Smooth muscle cell (in vitro differentiated cells): ENCODE measurements at regions not wholly inside any gene's neighbourhood (a gene's known extent, or its start where the extent isn't known, plus 50 kb on each side); places are given as distances from the start of the nearest gene placed in this dataset.
"Not testable (repeated sequence)": the region's sequence is repeated elsewhere in the genome, so short reads cannot be mapped to it uniquely, and the experiment has no call there.

Experiments
- DNase-seq: peaks from one replicate; lab custom pipeline; 2025; ENCODE audit not compliant: unreplicated experiment; lab: John Stamatoyannopoulos, UW
- H2AFZ ChIP-seq: fragments of 200-600 bp; sonication (generic); 2 replicates; pipeline ENCODE4 v1.6.0; 2016; ENCODE audit warnings: antibody characterized with exemption, low read depth, mild to moderate bottlenecking
- H3F3A ChIP-seq: fragments of 200-600 bp; sonication (generic); 2 replicates; pipeline ENCODE4 v1.6.0; 2017; ENCODE audit warnings: antibody characterized with exemption, low read depth
- H3K27ac ChIP-seq: fragments of 200-600 bp; sonication (generic); 2 replicates; pipeline ENCODE4 v1.5.1; 2016; ENCODE audit warnings: low read depth, mild to moderate bottlenecking
- H3K27me3 ChIP-seq: fragments of 200-600 bp; sonication (generic); 2 replicates; pipeline ENCODE4 v1.6.1; 2016; ENCODE audit warnings: low read depth, mild to moderate bottlenecking
- H3K36me3 ChIP-seq: fragments of 200-600 bp; sonication (generic); 2 replicates; pipeline ENCODE4 v1.5.1; 2016; ENCODE audit warnings: low read depth
- H3K4me1 ChIP-seq: fragments of 200-600 bp; sonication (generic); 2 replicates; pipeline ENCODE4 v1.5.1; 2016; ENCODE audit warnings: low read depth
- H3K4me2 ChIP-seq: fragments of 200-600 bp; sonication (generic); 2 replicates; pipeline ENCODE4 v1.6.0; 2016; ENCODE audit warnings: mild to moderate bottlenecking
- H3K4me3 ChIP-seq: fragments of 200-600 bp; sonication (generic); 2 replicates; pipeline ENCODE4 v1.5.1; 2016; ENCODE audit warnings: mild to moderate bottlenecking
- H3K79me2 ChIP-seq: fragments of 200-600 bp; sonication (generic); 2 replicates; pipeline ENCODE4 v1.6.0; 2016; ENCODE audit warnings: low read depth, mild to moderate bottlenecking
- H3K9ac ChIP-seq: fragments of 200-600 bp; sonication (generic); 2 replicates; pipeline ENCODE4 v1.6.0; 2016; ENCODE audit warnings: low read depth
- H3K9me3 ChIP-seq: fragments of 200-600 bp; sonication (generic); replicated peaks from 2 replicates; pipeline ENCODE4 v1.5.1; 2016; ENCODE audit warnings: low read depth
- H4K20me1 ChIP-seq: fragments of 200-600 bp; sonication (generic); 2 replicates; pipeline ENCODE4 v1.6.0; 2016; ENCODE audit warnings: low read depth
- WGBS: methylation state at CpG from one replicate; pipeline ENCODE4 v1.1.7; 2016; ENCODE audit warnings: low lambda C conversion rate; 5-methylcytosine and 5-hydroxymethylcytosine counted together
- TF ChIP-seq, protein P1 (sequence below): fragments of 200-600 bp; sonication (generic); IDR thresholded peaks from 2 replicates; pipeline ENCODE4 v1.5.1; 2017; ENCODE audit warnings: borderline replicate concordance, mild to moderate bottlenecking, antibody characterized with exemption; ENCODE audit not compliant: insufficient read depth, poor library complexity, severe bottlenecking

DNA sequence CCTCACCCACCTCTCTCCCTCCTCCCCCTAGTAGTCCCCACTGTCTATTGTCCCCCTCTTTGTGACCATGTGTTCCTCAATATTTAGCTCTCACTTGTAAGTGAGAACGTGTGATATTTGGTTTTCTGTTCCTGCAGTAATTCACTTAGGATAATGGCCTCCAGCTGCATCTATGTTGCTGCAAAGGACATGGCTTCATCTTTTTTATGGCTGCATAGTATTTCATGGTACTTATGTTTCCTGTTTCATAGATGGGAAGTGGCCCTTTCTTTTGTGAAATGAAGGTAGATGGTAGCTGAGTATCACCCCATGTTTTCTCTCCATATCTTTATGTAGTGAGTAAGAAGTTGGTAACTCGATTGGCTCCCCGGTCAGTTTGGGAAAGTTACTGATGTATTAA lies 66.6 kb upstream of the CREB3L1 start:
- H3K4me1 ChIP-seq: no peaks in the 10 kb centered on the region
- no peaks in the 10 kb centered on the region for H3K27me3 ChIP-seq
- H3K79me2 ChIP-seq: no peaks in the 10 kb centered on the region
- TF ChIP-seq, protein P1, sequence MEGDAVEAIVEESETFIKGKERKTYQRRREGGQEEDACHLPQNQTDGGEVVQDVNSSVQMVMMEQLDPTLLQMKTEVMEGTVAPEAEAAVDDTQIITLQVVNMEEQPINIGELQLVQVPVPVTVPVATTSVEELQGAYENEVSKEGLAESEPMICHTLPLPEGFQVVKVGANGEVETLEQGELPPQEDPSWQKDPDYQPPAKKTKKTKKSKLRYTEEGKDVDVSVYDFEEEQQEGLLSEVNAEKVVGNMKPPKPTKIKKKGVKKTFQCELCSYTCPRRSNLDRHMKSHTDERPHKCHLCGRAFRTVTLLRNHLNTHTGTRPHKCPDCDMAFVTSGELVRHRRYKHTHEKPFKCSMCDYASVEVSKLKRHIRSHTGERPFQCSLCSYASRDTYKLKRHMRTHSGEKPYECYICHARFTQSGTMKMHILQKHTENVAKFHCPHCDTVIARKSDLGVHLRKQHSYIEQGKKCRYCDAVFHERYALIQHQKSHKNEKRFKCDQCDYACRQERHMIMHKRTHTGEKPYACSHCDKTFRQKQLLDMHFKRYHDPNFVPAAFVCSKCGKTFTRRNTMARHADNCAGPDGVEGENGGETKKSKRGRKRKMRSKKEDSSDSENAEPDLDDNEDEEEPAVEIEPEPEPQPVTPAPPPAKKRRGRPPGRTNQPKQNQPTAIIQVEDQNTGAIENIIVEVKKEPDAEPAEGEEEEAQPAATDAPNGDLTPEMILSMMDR: no peak
- H3K4me2 ChIP-seq: no peak overlapping the region
- no peak overlapping the region for H2AFZ ChIP-seq
- H3F3A ChIP-seq: no peaks in the 10 kb centered on the region
- no peak for DNase-seq
- H3K4me3 ChIP-seq: no peak overlapping the region
- H4K20me1 ChIP-seq: no peaks in the 10 kb centered on the region
- 94% methylated on average over 3 of the region's 3 CpGs for WGBS
- H3K36me3 ChIP-seq: no peaks in the 10 kb centered on the region
- H3K9me3 ChIP-seq: no peaks in the 10 kb centered on the region
- no peak overlapping the region for H3K9ac ChIP-seq
- no peak overlapping the region for H3K27ac ChIP-seq

DNA sequence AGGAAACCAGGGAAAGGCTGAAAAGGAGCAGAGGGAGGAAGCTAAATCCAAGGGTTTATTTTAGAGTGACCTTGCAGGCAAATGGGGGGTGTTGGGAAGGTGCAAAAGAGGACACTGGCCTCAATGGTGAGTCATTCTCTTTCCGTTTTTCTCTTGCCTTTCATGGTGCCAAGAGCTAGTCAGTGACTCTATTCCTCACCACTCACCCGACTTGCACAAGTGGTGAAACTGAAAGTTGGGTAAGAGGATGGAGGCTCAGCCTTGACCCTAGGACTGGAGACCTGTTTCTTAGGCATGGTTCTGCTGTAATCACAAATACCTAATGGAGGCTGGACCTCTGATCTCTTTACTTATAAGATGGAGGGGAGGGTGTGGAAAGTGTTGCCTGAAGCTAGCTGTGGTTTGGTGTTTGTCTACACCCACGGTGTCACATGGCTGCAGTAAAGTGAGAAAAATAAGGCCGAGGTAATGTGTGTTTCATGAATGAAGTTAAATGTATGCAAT lies 67.3 kb upstream of the CREB3L1 start:
- DNase-seq: no peak
- no peak overlapping the region for H3K27ac ChIP-seq
- no peaks in the 10 kb centered on the region for H3F3A ChIP-seq
- no peak overlapping the region for H3K4me2 ChIP-seq
- no peaks in the 10 kb centered on the region for H3K79me2 ChIP-seq
- no peak overlapping the region for H3K4me3 ChIP-seq
- H3K9me3 ChIP-seq: no peaks in the 10 kb centered on the region
- H3K4me1 ChIP-seq: no peaks in the 10 kb centered on the region
- H3K27me3 ChIP-seq: no peaks in the 10 kb centered on the region
- no peak overlapping the region for H2AFZ ChIP-seq
- 74% methylated on average over 4 of the region's 4 CpGs for WGBS
- no peaks in the 10 kb centered on the region for H4K20me1 ChIP-seq
- H3K36me3 ChIP-seq: no peaks in the 10 kb centered on the region
- no peak overlapping the region for H3K9ac ChIP-seq
- TF ChIP-seq, protein P1: no peak

DNA sequence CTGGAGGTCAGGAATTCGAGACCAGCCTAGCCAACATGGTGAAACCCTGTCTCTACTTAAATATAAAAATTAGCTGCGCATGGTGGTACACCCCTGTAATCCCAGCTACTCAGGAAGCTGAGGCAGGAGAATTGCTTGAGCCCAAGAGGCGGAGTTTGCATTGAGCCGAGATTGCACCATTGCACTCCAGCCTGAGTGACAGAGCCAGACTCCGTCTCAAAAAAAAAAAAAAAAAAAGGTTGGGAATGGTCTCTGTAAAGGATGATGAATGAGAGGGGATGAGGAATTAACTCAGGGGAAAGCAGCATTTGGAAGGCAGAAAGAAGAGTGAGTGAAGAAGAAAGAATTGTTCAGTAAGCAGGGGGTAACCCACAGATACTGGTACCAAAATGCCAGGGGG lies 67.8 kb upstream of the CREB3L1 start:
- not testable (repeated sequence) for H3K4me3 ChIP-seq, H3K9ac ChIP-seq, H3K79me2 ChIP-seq, H3K27ac ChIP-seq, H3K27me3 ChIP-seq, H2AFZ ChIP-seq, DNase-seq, H3K36me3 ChIP-seq, H4K20me1 ChIP-seq, H3K4me1 ChIP-seq, H3K9me3 ChIP-seq, H3F3A ChIP-seq, H3K4me2 ChIP-seq
- WGBS: 83% methylated on average over 5 of the region's 5 CpGs

DNA sequence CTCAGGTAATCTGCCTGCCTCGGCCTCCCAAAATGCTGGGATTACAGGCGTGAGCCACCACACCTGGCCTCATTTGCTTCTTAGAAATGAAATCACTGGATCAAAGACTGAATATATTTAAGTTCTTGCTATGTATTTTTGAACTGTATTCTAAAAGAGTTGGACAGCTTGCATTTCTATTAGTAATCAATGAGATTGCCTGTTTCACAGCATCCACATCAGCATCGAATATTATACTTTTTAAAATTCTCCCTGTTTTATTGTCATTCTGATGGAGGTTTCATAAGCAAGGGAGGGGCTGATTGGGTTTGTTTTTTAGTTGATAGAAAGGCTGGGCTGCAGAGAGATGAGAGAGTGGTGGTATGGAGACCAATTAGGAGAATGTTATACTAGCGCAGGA lies 68.7 kb upstream of the CREB3L1 start:
- no peak overlapping the region for H3K9ac ChIP-seq
- no peaks in the 10 kb centered on the region for H3K36me3 ChIP-seq
- H3K9me3 ChIP-seq: no peaks in the 10 kb centered on the region
- no peaks in the 10 kb centered on the region for H3F3A ChIP-seq
- H2AFZ ChIP-seq: no peak overlapping the region
- no peak for DNase-seq
- H3K27me3 ChIP-seq: no peaks in the 10 kb centered on the region
- no peak overlapping the region for H3K27ac ChIP-seq
- no peak overlapping the region for H3K4me3 ChIP-seq
- H3K4me1 ChIP-seq: no peaks in the 10 kb centered on the region
- H4K20me1 ChIP-seq: no peaks in the 10 kb centered on the region
- no peak overlapping the region for H3K4me2 ChIP-seq
- 96% methylated on average over 4 of the region's 4 CpGs for WGBS
- TF ChIP-seq, protein P1: no peak
- H3K79me2 ChIP-seq: no peaks in the 10 kb centered on the region
